Activated CD8-positive, alpha-beta T cell treated with anti-CD3 and anti-CD28 coated beads, Interleukin-2, amount 10 ng/mL, durations not matched to agents 7 days and 5 days (primary cell): ENCODE measurements at regions not wholly inside any gene's neighbourhood (a gene's known extent, or its start where the extent isn't known, plus 50 kb on each side); places are given as distances from the start of the nearest gene placed in this dataset.

Experiments used
- ATAC-seq: fragments of 150-1000 bp; cut with Tn5 transposase; one replicate; pipeline ENCODE4 v1.10.0; 2021; ENCODE audit warnings: moderate library complexity
- CTCF ChIA-PET: fragments of 350-600 bp; sonication (Branson Sonifier 250); formaldehyde crosslinking; loops from one replicate; lab custom pipeline; 2021; ENCODE audit warnings: antibody characterized with exemption; lab: Charles Lee
- POLR2A ChIA-PET: fragments of 350-600 bp; sonication (Branson Sonifier 250); formaldehyde crosslinking; loops from one replicate; lab custom pipeline; 2021; ENCODE audit warnings: antibody characterized with exemption; lab: Charles Lee
- DNase-seq: peaks from one replicate; pipeline ENCODE4 v3.0.0-alpha.2; 2020
- H3K27ac Mint-ChIP-seq: one replicate; pipeline ENCODE4 v1.8.0; 2021; ENCODE audit warnings: mild to moderate bottlenecking, mixed read lengths
- H3K27me3 Mint-ChIP-seq: one replicate; pipeline ENCODE4 v1.8.0; 2021; ENCODE audit warnings: low read depth, mixed read lengths
- H3K36me3 Mint-ChIP-seq: one replicate; pipeline ENCODE4 v1.8.0; 2021; ENCODE audit warnings: low read depth, mixed read lengths
- H3K4me1 Mint-ChIP-seq: one replicate; pipeline ENCODE4 v1.8.0; 2021; ENCODE audit warnings: low read depth, mixed read lengths
- H3K4me3 Mint-ChIP-seq: one replicate; pipeline ENCODE4 v1.8.0; 2021; ENCODE audit warnings: mild to moderate bottlenecking, mixed read lengths
- H3K9me3 Mint-ChIP-seq: one replicate; pipeline ENCODE4 v1.8.0; 2022; ENCODE audit warnings: mixed read lengths; ENCODE audit not compliant: insufficient read depth

GRCh38 chr9:86604741-86605140, 250.5 kb upstream of the TUT7 start:
- H3K4me1 Mint-ChIP-seq: no peaks in the 10 kb centered on the region
- DNase-seq (no peak), ATAC-seq (no peak)
- no peaks in the 10 kb centered on the region for H3K36me3 Mint-ChIP-seq
- ChIA-PET CTCF (no interaction called here), POLR2A (no interaction called here)
- H3K27me3 Mint-ChIP-seq: peaks cover 4% of the 10 kb centered on the region
- H3K27ac Mint-ChIP-seq: no peak overlapping the region
- no peaks in the 10 kb centered on the region for H3K9me3 Mint-ChIP-seq
- H3K4me3 Mint-ChIP-seq: no peak overlapping the region

GRCh38 chr9:86602715-86603114, 248.5 kb upstream of the TUT7 start:
- Mint-ChIP-seq H3K36me3 (no peaks in the 10 kb centered on the region), H3K4me1 (no peaks in the 10 kb centered on the region), H3K27me3 (peaks cover 4% of the 10 kb centered on the region), H3K4me3 (no peak overlapping the region), H3K9me3 (no peaks in the 10 kb centered on the region), H3K27ac (no peak overlapping the region)
- ChIA-PET CTCF (no interaction called here), POLR2A (no interaction called here)
- ATAC-seq: no peak
- no peak for DNase-seq

- Mint-ChIP-seq H3K9me3 (no peaks in the 10 kb centered on the region), H3K27ac (no peak overlapping the region), H3K4me1 (no peaks in the 10 kb centered on the region), H3K36me3 (no peaks in the 10 kb centered on the region), H3K27me3 (peaks cover 4% of the 10 kb centered on the region), H3K4me3 (no peak overlapping the region)
- CTCF ChIA-PET: no interaction called here
- DNase-seq (no peak), ATAC-seq (no peak)
- POLR2A ChIA-PET: no interaction called here
Observed at GRCh38 chr9:86601697-86602096, 247.5 kb upstream of the TUT7 start.

GRCh38 chr9:86600977-86601376, 246.8 kb upstream of the TUT7 start:
- H3K9me3 Mint-ChIP-seq: no peaks in the 10 kb centered on the region
- H3K36me3 Mint-ChIP-seq: no peaks in the 10 kb centered on the region
- H3K27ac Mint-ChIP-seq: no peak overlapping the region
- DNase-seq (no peak), ATAC-seq (no peak)
- CTCF ChIA-PET: no interaction called here
- POLR2A ChIA-PET: no interaction called here
- H3K4me3 Mint-ChIP-seq: no peak overlapping the region
- H3K27me3 Mint-ChIP-seq: peaks cover 4% of the 10 kb centered on the region
- H3K4me1 Mint-ChIP-seq: no peaks in the 10 kb centered on the region

- ATAC-seq: no peak
Observed at GRCh38 chr9:86600291-86600690, 246.1 kb upstream of the TUT7 start.

GRCh38 chr9:86599561-86599960, 245.4 kb upstream of the TUT7 start:
- no peak for ATAC-seq
- Mint-ChIP-seq H3K27ac (no peak overlapping the region), H3K4me3 (no peak overlapping the region), H3K27me3 (peaks cover 4% of the 10 kb centered on the region), H3K9me3 (no peaks in the 10 kb centered on the region), H3K36me3 (no peaks in the 10 kb centered on the region), H3K4me1 (no peaks in the 10 kb centered on the region)
- POLR2A ChIA-PET: no interaction called here
- CTCF ChIA-PET: no interaction called here
- DNase-seq: no peak

More at GRCh38 chr9:86600291-86600690, 246.1 kb upstream of the TUT7 start:
- no peaks in the 10 kb centered on the region for H3K9me3 Mint-ChIP-seq
- CTCF ChIA-PET: no interaction called here
- H3K27ac Mint-ChIP-seq: no peak overlapping the region
- no peaks in the 10 kb centered on the region for H3K4me1 Mint-ChIP-seq
- H3K4me3 Mint-ChIP-seq: no peak overlapping the region
- POLR2A ChIA-PET: no interaction called here
- no peak for DNase-seq
- no peaks in the 10 kb centered on the region for H3K36me3 Mint-ChIP-seq
- peaks cover 4% of the 10 kb centered on the region for H3K27me3 Mint-ChIP-seq

GRCh38 chr9:86598411-86599239, 244.4 kb upstream of the TUT7 start:
- CTCF ChIA-PET: no interaction called here
- Mint-ChIP-seq H3K27ac (no peak overlapping the region), H3K36me3 (no peaks in the 10 kb centered on the region), H3K9me3 (no peaks in the 10 kb centered on the region), H3K27me3 (peaks cover 4% of the 10 kb centered on the region), H3K4me1 (no peaks in the 10 kb centered on the region), H3K4me3 (no peak overlapping the region)
- ATAC-seq (no peak), DNase-seq (no peak)
- POLR2A ChIA-PET: no interaction called here

GRCh38 chr9:86594724-86595123, 240.5 kb upstream of the TUT7 start:
- POLR2A ChIA-PET: no interaction called here
- Mint-ChIP-seq H3K4me3 (no peak overlapping the region), H3K9me3 (no peaks in the 10 kb centered on the region), H3K36me3 (no peaks in the 10 kb centered on the region), H3K27me3 (peaks cover under 1% of the 10 kb centered on the region), H3K4me1 (no peaks in the 10 kb centered on the region), H3K27ac (no peak overlapping the region)
- ATAC-seq (no peak), DNase-seq (no peak)
- CTCF ChIA-PET: no interaction called here

- POLR2A ChIA-PET: no interaction called here
- no peaks in the 10 kb centered on the region for H3K4me1 Mint-ChIP-seq
- H3K27me3 Mint-ChIP-seq: no peaks in the 10 kb centered on the region
- no peak overlapping the region for H3K27ac Mint-ChIP-seq
- CTCF ChIA-PET: interaction anchor here (0.7 kb wide), 1 partner anchor 160 kb away, joined by 3 read pairs; no protein-coding TSS in a partner anchor
- no peaks in the 10 kb centered on the region for H3K9me3 Mint-ChIP-seq
- no peak overlapping the region for H3K4me3 Mint-ChIP-seq
- DNase-seq (no peak), ATAC-seq (no peak)
- H3K36me3 Mint-ChIP-seq: no peaks in the 10 kb centered on the region
Observed at GRCh38 chr9:86591472-86591871, 237.3 kb upstream of the TUT7 start.

GRCh38 chr9:86589730-86590129, 235.5 kb upstream of the TUT7 start:
- Mint-ChIP-seq H3K4me3 (no peak overlapping the region), H3K9me3 (no peaks in the 10 kb centered on the region), H3K27ac (no peak overlapping the region), H3K4me1 (no peaks in the 10 kb centered on the region), H3K27me3 (no peaks in the 10 kb centered on the region), H3K36me3 (no peaks in the 10 kb centered on the region)
- no peak for ATAC-seq
- DNase-seq: no peak
- ChIA-PET CTCF (no interaction called here), POLR2A (no interaction called here)

GRCh38 chr9:86589273-86589672, 235.1 kb upstream of the TUT7 start:
- ChIA-PET CTCF (no interaction called here), POLR2A (no interaction called here)
- no peak for DNase-seq
- no peak overlapping the region for H3K4me3 Mint-ChIP-seq
- no peaks in the 10 kb centered on the region for H3K36me3 Mint-ChIP-seq
- no peaks in the 10 kb centered on the region for H3K9me3 Mint-ChIP-seq
- no peak for ATAC-seq
- H3K27ac Mint-ChIP-seq: no peak overlapping the region
- H3K27me3 Mint-ChIP-seq: no peaks in the 10 kb centered on the region
- H3K4me1 Mint-ChIP-seq: no peaks in the 10 kb centered on the region

- no peaks in the 10 kb centered on the region for H3K9me3 Mint-ChIP-seq
- no peaks in the 10 kb centered on the region for H3K36me3 Mint-ChIP-seq
- ATAC-seq (no peak), DNase-seq (no peak)
- H3K4me3 Mint-ChIP-seq: no peak overlapping the region
- no peaks in the 10 kb centered on the region for H3K4me1 Mint-ChIP-seq
- peaks cover 1% of the 10 kb centered on the region for H3K27me3 Mint-ChIP-seq
- no peak overlapping the region for H3K27ac Mint-ChIP-seq
- ChIA-PET CTCF (no interaction called here), POLR2A (no interaction called here)
Observed at GRCh38 chr9:86586144-86586494, 231.9 kb upstream of the TUT7 start.
